HepG2 (cell line): ENCODE measurements at regions not wholly inside any gene's neighbourhood (a gene's known extent, or its start where the extent isn't known, plus 50 kb on each side); places are given as distances from the start of the nearest gene placed in this dataset.

Experiments
- ATAC-seq: fragments of 200-7000 bp; cut with Tn5 transposase; 3 replicates; pipeline ENCODE4 v1.9.1; 2020; ENCODE audit warnings: mild to moderate bottlenecking, moderate library complexity
- BruUV-seq: library from RNA; stranded (reverse); fragments of 400-500 nt; replicated peaks from 2 replicates; lab custom pipeline; 2021; lab: Mats Ljungman, UMichigan
- CTCF ChIA-PET: fragments of 300-600 bp; formaldehyde crosslinking; extraction: SDS; loops from one replicate; lab custom pipeline; 2021; ENCODE audit warnings: low total read pairs, inconsistent platforms, low intra/inter-chr PET ratio; lab: Yijun Ruan, JAX
- POLR2A ChIA-PET: fragments of 350-600 bp; sonication (Branson Sonifier 250); formaldehyde crosslinking; loops from one replicate; lab custom pipeline; 2020; ENCODE audit warnings: antibody characterized with exemption, inconsistent platforms; lab: Yijun Ruan, JAX
- DNase-seq: peaks from one replicate; pipeline ENCODE4 v3.0.0-alpha.2; 2015; ENCODE audit warnings: low spot score
- FAIRE-seq: peaks from 3 replicates; lab custom pipeline; 2011; peaks lifted over from hg19 to GRCh38; lab: Jason Lieb, UNC
- H2AFZ ChIP-seq: one replicate; pipeline ENCODE4 v1.6.1; 2011; ENCODE audit warnings: low read length, inconsistent platforms
- H3K27ac ChIP-seq: fragments of 300-600 bp; 3 replicates; pipeline ENCODE4 v1.8.0; 2011; ENCODE audit warnings: mixed run types, mild to moderate bottlenecking, mixed read lengths, low read length, inconsistent platforms; ENCODE audit not compliant: insufficient read depth; ENCODE audit errors: extremely low read length
- H3K27me3 ChIP-seq, 2 experiments: fragments of 200-600 bp in 1 of 2; 2 replicates in 1 of 2; 3 replicates in 1 of 2; pipeline versions ENCODE4 v1.6.0 to v1.8.0; 2011; ENCODE audit warnings: low read length in 2 of 2, mild to moderate bottlenecking in 2 of 2, moderate library complexity in 2 of 2, inconsistent platforms in 1 of 2; ENCODE audit not compliant: insufficient read depth in 2 of 2, control insufficient read depth in 1 of 2
- H3K36me3 ChIP-seq, 2 experiments: fragments of 200-600 bp in 1 of 2; replicated peaks in 1 of 2; 2 replicates in 1 of 2; 3 replicates in 1 of 2; pipeline versions ENCODE4 v1.5.1 to v1.8.0; 2011; ENCODE audit warnings: low read length in 2 of 2, inconsistent platforms in 1 of 2; ENCODE audit not compliant: insufficient read depth in 2 of 2, control insufficient read depth in 1 of 2
- H3K4me1 ChIP-seq: 2 replicates; pipeline ENCODE4 v1.5.1; 2012; ENCODE audit warnings: low read length, inconsistent platforms; ENCODE audit not compliant: insufficient read depth
- H3K4me2 ChIP-seq: 2 replicates; pipeline ENCODE4 v1.6.0; 2011; ENCODE audit warnings: low read depth, low read length, inconsistent platforms
- H3K4me3 ChIP-seq, 3 experiments: fragments of 200-600 bp in 1 of 3; sonication (generic), shearing (Covaris generic) in 1 of 3; replicated peaks in 1 of 3; 2 replicates each; pipeline ENCODE4 v1.5.1; 2011 to 2016; ENCODE audit warnings: low read length in 3 of 3, inconsistent platforms in 2 of 3, low read depth in 2 of 3, mild to moderate bottlenecking in 2 of 3, control low read depth in 1 of 3, mixed read lengths in 1 of 3; ENCODE audit not compliant: insufficient read depth in 1 of 3
- H3K79me2 ChIP-seq: one replicate; pipeline ENCODE4 v1.6.1; 2011; ENCODE audit warnings: low read length, inconsistent platforms; ENCODE audit not compliant: insufficient read depth
- H3K9ac ChIP-seq: 2 replicates; pipeline ENCODE4 v1.6.0; 2011; ENCODE audit warnings: mild to moderate bottlenecking, low read depth, low read length, inconsistent platforms; ENCODE audit not compliant: insufficient read depth
- H3K9me3 ChIP-seq: 2 replicates; pipeline ENCODE4 v1.5.1; 2012; ENCODE audit warnings: mild to moderate bottlenecking, low read length
- H4K20me1 ChIP-seq: 2 replicates; pipeline ENCODE4 v1.6.0; 2011; ENCODE audit warnings: inconsistent platforms, mild to moderate bottlenecking, low read length, moderate library complexity; ENCODE audit not compliant: insufficient read depth
- CENPT ChIP-seq: sonication (generic); formaldehyde crosslinking; IDR thresholded peaks from 2 replicates; pipeline ENCODE4 v1.8.0; 2022; ENCODE audit warnings: low read depth, mild to moderate bottlenecking, moderate library complexity, missing genetic modification reagents
- FIP1L1 ChIP-seq: fragments of 200-400 bp; formaldehyde crosslinking; IDR thresholded peaks from 2 replicates; pipeline ENCODE4 v1.6.1; 2018; ENCODE audit warnings: low read depth, mild to moderate bottlenecking, low read length, moderate library complexity, borderline replicate concordance; ENCODE audit not compliant: insufficient read depth
- IRX3 ChIP-seq: sonication (generic); formaldehyde crosslinking; IDR thresholded peaks from 2 replicates; pipeline ENCODE4 v1.8.1; 2023; ENCODE audit warnings: mild to moderate bottlenecking, low read depth, missing genetic modification reagents, borderline replicate concordance
- KLF12 ChIP-seq: sonication (generic); formaldehyde crosslinking; IDR thresholded peaks from 2 replicates; pipeline ENCODE4 v1.4.0; 2020; ENCODE audit warnings: missing genetic modification reagents, borderline replicate concordance
- RBAK ChIP-seq: sonication (generic); formaldehyde crosslinking; IDR thresholded peaks from 2 replicates; pipeline ENCODE4 v1.5.1; 2020; ENCODE audit warnings: mild to moderate bottlenecking, missing genetic modification reagents
- RCOR2 ChIP-seq: IDR thresholded peaks from 2 replicates; pipeline ENCODE4 v1.6.1; 2016; ENCODE audit warnings: missing biosample characterization, missing genetic modification reagents
- RORA ChIP-seq: sonication (generic); formaldehyde crosslinking; IDR thresholded peaks from 2 replicates; pipeline ENCODE4 v1.5.0; 2020; ENCODE audit warnings: mild to moderate bottlenecking, missing genetic modification reagents, moderate library complexity
- SALL1 ChIP-seq: sonication (generic); formaldehyde crosslinking; IDR thresholded peaks from 2 replicates; pipeline ENCODE4 v1.8.0; 2022; ENCODE audit warnings: mild to moderate bottlenecking, missing genetic modification reagents
- SALL2 ChIP-seq: sonication (generic); formaldehyde crosslinking; IDR thresholded peaks from 2 replicates; pipeline ENCODE4 v1.8.1; 2023; ENCODE audit warnings: mild to moderate bottlenecking, missing genetic modification reagents, inconsistent platforms
- SOX5 ChIP-seq: IDR thresholded peaks from 2 replicates; pipeline ENCODE4 v1.6.1; 2016; ENCODE audit warnings: borderline replicate concordance
- TEAD2 ChIP-seq: sonication (generic); formaldehyde crosslinking; IDR thresholded peaks from 2 replicates; pipeline ENCODE4 v1.9.0; 2021; ENCODE audit warnings: missing genetic modification reagents
- TRIM24 ChIP-seq: sonication (generic); formaldehyde crosslinking; IDR thresholded peaks from 2 replicates; pipeline ENCODE4 v1.8.0; 2022; ENCODE audit warnings: mild to moderate bottlenecking, missing genetic modification reagents
- YEATS2 ChIP-seq: sonication (generic); formaldehyde crosslinking; IDR thresholded peaks from 2 replicates; pipeline ENCODE4 v1.4.0; 2020; ENCODE audit warnings: missing genetic modification reagents, borderline replicate concordance
- ZFP1 ChIP-seq: IDR thresholded peaks from 2 replicates; pipeline ENCODE4 v1.6.1; 2016
- ZFP82 ChIP-seq: sonication (generic); formaldehyde crosslinking; IDR thresholded peaks from 2 replicates; pipeline ENCODE4 v1.5.1; 2020; ENCODE audit warnings: mild to moderate bottlenecking, missing genetic modification reagents, borderline replicate concordance
- ZMYM3 ChIP-seq: sonication (generic); formaldehyde crosslinking; IDR thresholded peaks from 2 replicates; pipeline ENCODE4 v1.5.1; 2020; ENCODE audit warnings: mild to moderate bottlenecking, missing genetic modification reagents
- WGBS: methylation state at CpG from one replicate; pipeline ENCODE4 v1.1.6; 2017; ENCODE audit warnings: low lambda C conversion rate; 5-methylcytosine and 5-hydroxymethylcytosine counted together
- in situ Hi-C: cut with HindIII; loops from 2 replicates; pipeline ENCODE4 v1.10.0; 2017; ENCODE audit warnings: low pct_unique_long_range_greater_than_20kb; ENCODE audit not compliant: extremely low pct_ligation_motif_present
- intact Hi-C: fragments of 100-400 bp; cut with micrococcal nuclease; formaldehyde crosslinking; loops from one replicate; pipeline ENCODE4 v1.10.0; 2022; ENCODE audit not compliant: unreplicated experiment
- TF ChIP-seq, protein P1 (sequence below): sonication (generic); formaldehyde crosslinking; IDR thresholded peaks from 2 replicates; pipeline ENCODE4 v1.4.0; 2020; ENCODE audit warnings: missing genetic modification reagents

- no TSS peak for BruUV-seq
- H3K4me2 ChIP-seq, result no peak overlapping the region
- 24% methylated on average over 3 of the region's 10 CpGs for WGBS
- CTCF ChIA-PET, result no interaction called here
- FAIRE-seq (no peak), DNase-seq (no peak), ATAC-seq (no peak)
- H3K79me2 ChIP-seq, result no peaks in the 10 kb centered on the region
- no peak overlapping the region for H3K4me3 ChIP-seq
- no peaks in the 10 kb centered on the region for H3K36me3 ChIP-seq
- H4K20me1 ChIP-seq, result peaks cover 9% of the 10 kb centered on the region; the same call in 1 of the 2 replicates
- H3K9me3 ChIP-seq, result no peaks in the 10 kb centered on the region
- H3K27me3 ChIP-seq, result peaks cover 16 to 87% of the 10 kb centered on the region in 2 experiments
- TF ChIP-seq ZFP1 (CRISPR knock-in tag) (no peak), IRX3 (CRISPR knock-in tag) (no peak), ZFP82 (no peak), RCOR2 (CRISPR knock-in tag) (no peak), RBAK (no peak), TEAD2 (CRISPR knock-in tag) (no peak), RORA (CRISPR knock-in tag) (no peak), SALL2 (CRISPR knock-in tag) (no peak), TRIM24 (no peak), SOX5 (CRISPR knock-in tag) (no peak), FIP1L1 (no peak), YEATS2 (CRISPR knock-in tag) (no peak), ZMYM3 (CRISPR knock-in tag) (no peak), CENPT (CRISPR knock-in tag) (no peak), SALL1 (CRISPR knock-in tag) (no peak), KLF12 (CRISPR knock-in tag) (no peak)
- TF ChIP-seq, protein P1, sequence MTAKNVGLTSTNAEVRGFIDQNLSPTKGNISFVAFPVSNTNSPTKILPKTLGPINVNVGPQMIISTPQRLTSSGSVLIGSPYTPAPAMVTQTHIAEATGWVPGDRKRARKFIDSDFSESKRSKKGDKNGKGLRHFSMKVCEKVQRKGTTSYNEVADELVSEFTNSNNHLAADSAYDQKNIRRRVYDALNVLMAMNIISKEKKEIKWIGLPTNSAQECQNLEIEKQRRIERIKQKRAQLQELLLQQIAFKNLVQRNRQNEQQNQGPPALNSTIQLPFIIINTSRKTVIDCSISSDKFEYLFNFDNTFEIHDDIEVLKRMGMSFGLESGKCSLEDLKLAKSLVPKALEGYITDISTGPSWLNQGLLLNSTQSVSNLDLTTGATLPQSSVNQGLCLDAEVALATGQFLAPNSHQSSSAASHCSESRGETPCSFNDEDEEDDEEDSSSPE, result no peak
- no peaks in the 10 kb centered on the region for H3K4me1 ChIP-seq
- H3K9ac ChIP-seq, result no peak overlapping the region
- intact Hi-C loops, result no loop called here
- no peak overlapping the region for H3K27ac ChIP-seq
- in situ Hi-C loops, result no loop called here
- no peak overlapping the region for H2AFZ ChIP-seq
- POLR2A ChIA-PET, result no interaction called here
Observed at GRCh38 chr15:69665641-69666111, 213.1 kb downstream of the RPLP1 start.
